WTC11 (cell line): ENCODE measurements at regions not wholly inside any gene's neighbourhood (a gene's known extent, or its start where the extent isn't known, plus 50 kb on each side); places are given as distances from the start of the nearest gene placed in this dataset.

Experiments used
- CTCF ChIP-seq: fragments of 200-600 bp; IDR thresholded peaks from 2 replicates; pipeline ENCODE4 v1.8.0; 2022; ENCODE audit warnings: antibody characterized with exemption
- ETV6 ChIP-seq: sonication (generic); formaldehyde crosslinking; IDR thresholded peaks from 2 replicates; pipeline ENCODE4 v1.8.1; 2022; ENCODE audit warnings: mild to moderate bottlenecking, missing genetic modification reagents
- HMGXB4 ChIP-seq: sonication (generic); formaldehyde crosslinking; IDR thresholded peaks from 2 replicates; pipeline ENCODE4 v1.8.1; 2023; ENCODE audit warnings: mild to moderate bottlenecking, moderate library complexity, missing genetic modification reagents
- MLX ChIP-seq: sonication (generic); formaldehyde crosslinking; IDR thresholded peaks from 2 replicates; pipeline ENCODE4 v1.8.1; 2023; ENCODE audit warnings: mild to moderate bottlenecking, missing genetic modification reagents, moderate library complexity
- STAT6 ChIP-seq: sonication (generic); formaldehyde crosslinking; conservative IDR thresholded peaks from 2 replicates; pipeline ENCODE4 v1.8.1; 2023; ENCODE audit warnings: mild to moderate bottlenecking, low read depth, missing genetic modification reagents, moderate library complexity
- TEAD4 ChIP-seq: sonication (generic); formaldehyde crosslinking; IDR thresholded peaks from 2 replicates; pipeline ENCODE4 v1.8.0; 2022; ENCODE audit warnings: mild to moderate bottlenecking, missing genetic modification reagents
- USF2 ChIP-seq: sonication (generic); formaldehyde crosslinking; IDR thresholded peaks from 2 replicates; pipeline ENCODE4 v1.8.1; 2023; ENCODE audit warnings: mild to moderate bottlenecking, missing genetic modification reagents, moderate library complexity
- ZNF232 ChIP-seq: sonication (generic); formaldehyde crosslinking; IDR thresholded peaks from 2 replicates; pipeline ENCODE4 v1.8.0; 2022; ENCODE audit warnings: mild to moderate bottlenecking, missing genetic modification reagents

GRCh38 chr18:78528411-78529258 is 451.0 kb upstream of the SALL3 start:
- TF ChIP-seq HMGXB4 (CRISPR knock-in tag) (no peak), MLX (CRISPR knock-in tag) (no peak), USF2 (CRISPR knock-in tag) (no peak), STAT6 (CRISPR knock-in tag) (no peak), CTCF (no peak), ZNF232 (CRISPR knock-in tag) (no peak), ETV6 (no peak), TEAD4 (CRISPR knock-in tag) (no peak)
